Endothelial cell of umbilical vein (primary cell): ENCODE measurements at regions not wholly inside any gene's neighbourhood (a gene's known extent, or its start where the extent isn't known, plus 50 kb on each side); places are given as distances from the start of the nearest gene placed in this dataset.

ENCODE experiments used
- BruUV-seq: library from RNA; stranded (reverse); fragments of 400-500 nt; replicated peaks from 2 replicates; lab custom pipeline; 2021; lab: Mats Ljungman, UMichigan
- CTCF ChIA-PET: fragments of 300-600, 350-600 bp; sonication (Branson Sonifier 250); formaldehyde crosslinking; loops from one replicate; lab custom pipeline; 2021; ENCODE audit warnings: antibody characterized with exemption, inconsistent platforms; lab: Charles Lee
- POLR2A ChIA-PET: fragments of 300-600, 350-600 bp; sonication (Branson Sonifier 250); formaldehyde crosslinking; loops from one replicate; lab custom pipeline; 2021; ENCODE audit warnings: antibody characterized with exemption, inconsistent platforms; lab: Charles Lee
- DNase-seq: peaks from one replicate; pipeline ENCODE4 v3.0.0-alpha.2; 2011; ENCODE audit warnings: low read depth, low spot score
- FAIRE-seq: peaks from 2 replicates; lab custom pipeline; 2011; peaks lifted over from hg19 to GRCh38; lab: Jason Lieb, UNC
- H2AFZ ChIP-seq: 2 replicates; pipeline ENCODE4 v1.6.0; 2012; ENCODE audit warnings: low read depth, low read length, control low read depth, inconsistent platforms
- H3K27ac ChIP-seq: 2 replicates; pipeline ENCODE4 v1.5.1; 2011; ENCODE audit warnings: low read depth, mild to moderate bottlenecking, control low read depth, low read length, moderate library complexity; ENCODE audit not compliant: insufficient read depth
- H3K27me3 ChIP-seq, 2 experiments: 2 replicates each; pipeline versions ENCODE4 v1.6.0 to v1.6.1; 2011; ENCODE audit warnings: low read length in 2 of 2, mixed read lengths in 1 of 2; ENCODE audit not compliant: control insufficient read depth in 2 of 2, insufficient read depth in 2 of 2
- H3K36me3 ChIP-seq, 2 experiments: 2 replicates in 1 of 2; 3 replicates in 1 of 2; pipeline ENCODE4 v1.5.1; 2011; ENCODE audit warnings: low read length in 2 of 2, mild to moderate bottlenecking in 1 of 2, moderate library complexity in 1 of 2; ENCODE audit not compliant: control insufficient read depth in 2 of 2, insufficient read depth in 2 of 2; ENCODE audit errors: extremely low read depth in 1 of 2
- H3K4me1 ChIP-seq: 3 replicates; pipeline ENCODE4 v1.5.1; 2011; ENCODE audit warnings: mild to moderate bottlenecking, low read length; ENCODE audit not compliant: control insufficient read depth, insufficient read depth; ENCODE audit errors: extremely low read depth
- H3K4me2 ChIP-seq: 2 replicates; pipeline ENCODE4 v1.6.1; 2011; ENCODE audit warnings: low read length, control low read depth, mixed read lengths; ENCODE audit not compliant: insufficient read depth
- H3K4me3 ChIP-seq, 3 experiments: fragments of 200-600 bp in 1 of 3; sonication (generic), shearing (Covaris generic) in 1 of 3; replicated peaks in 1 of 3; 2 replicates each; pipeline ENCODE4 v1.5.1; 2011 to 2016; ENCODE audit warnings: control low read depth in 3 of 3, low read length in 3 of 3, mild to moderate bottlenecking in 2 of 3, inconsistent platforms in 1 of 3, low read depth in 1 of 3, moderate library complexity in 1 of 3; ENCODE audit not compliant: insufficient read depth in 1 of 3
- H3K79me2 ChIP-seq: 2 replicates; pipeline ENCODE4 v1.6.0; 2012; ENCODE audit warnings: low read length, inconsistent platforms; ENCODE audit not compliant: control insufficient read depth, insufficient read depth
- H3K9ac ChIP-seq: replicated peaks from 2 replicates; pipeline ENCODE3; 2011; ENCODE audit warnings: low read length, control low read depth; ENCODE audit not compliant: insufficient read depth; ENCODE audit errors: extremely low read depth
- H3K9me1 ChIP-seq: replicated peaks from 3 replicates; pipeline ENCODE4 v1.6.0; 2011; ENCODE audit warnings: mild to moderate bottlenecking, low read length; ENCODE audit not compliant: control insufficient read depth, insufficient read depth; ENCODE audit errors: extremely low read depth
- H3K9me3 ChIP-seq: replicated peaks from 2 replicates; pipeline ENCODE4 v1.5.1; 2012; ENCODE audit warnings: low read length, inconsistent platforms; ENCODE audit not compliant: control insufficient read depth, insufficient read depth
- H4K20me1 ChIP-seq: replicated peaks from 2 replicates; pipeline ENCODE3; 2011; ENCODE audit warnings: mild to moderate bottlenecking, low read length; ENCODE audit not compliant: control insufficient read depth, insufficient read depth; ENCODE audit errors: extremely low read depth
- EZH2 ChIP-seq: IDR thresholded peaks from 2 replicates; pipeline ENCODE4 v1.6.1; 2012; ENCODE audit warnings: borderline replicate concordance, low read depth, mild to moderate bottlenecking, moderate library complexity, low read length, inconsistent platforms; ENCODE audit not compliant: severe bottlenecking
- FOS ChIP-seq: IDR thresholded peaks from 2 replicates; pipeline ENCODE4 v1.6.1; 2011; ENCODE audit warnings: mild to moderate bottlenecking, low read length, moderate library complexity, borderline replicate concordance; ENCODE audit not compliant: insufficient read depth
- GATA2 ChIP-seq: IDR thresholded peaks from 2 replicates; pipeline ENCODE4 v1.7.0; 2011; ENCODE audit warnings: low read depth, mild to moderate bottlenecking, moderate library complexity, mixed read lengths, low read length; ENCODE audit not compliant: insufficient read length, insufficient read depth
- JUN ChIP-seq: IDR thresholded peaks from 2 replicates; pipeline ENCODE4 v1.6.1; 2011; ENCODE audit warnings: borderline replicate concordance, low read depth; ENCODE audit not compliant: insufficient read length, insufficient read depth
- MAX ChIP-seq: IDR thresholded peaks from 2 replicates; pipeline ENCODE4 v1.6.1; 2011; ENCODE audit not compliant: insufficient read depth, insufficient read length
- MYC ChIP-seq: IDR thresholded peaks from one replicate; pipeline ENCODE4 v1.6.1; 2011; ENCODE audit warnings: mild to moderate bottlenecking, low read depth, low read length
- POLR2A ChIP-seq: IDR thresholded peaks from 2 replicates; pipeline ENCODE4 v1.6.1; 2012; ENCODE audit warnings: low read depth, mild to moderate bottlenecking, control low read depth, low read length
- POLR2AphosphoS5 ChIP-seq: IDR thresholded peaks from 2 replicates; pipeline ENCODE4 v1.6.1; 2012; ENCODE audit warnings: low read depth, mild to moderate bottlenecking, control low read depth, low read length, moderate library complexity; ENCODE audit not compliant: insufficient read depth
- dilution Hi-C: fragments of 300-500 bp; cut with MboI; formaldehyde crosslinking; loops from one replicate; pipeline ENCODE4 v1.15.0; 2019; ENCODE audit warnings: low sequenced_read_pairs; ENCODE audit not compliant: extremely low pct_ligation_motif_present
- intact Hi-C: fragments of 100-400 bp; cut with micrococcal nuclease; formaldehyde crosslinking; loops from one replicate; pipeline ENCODE4 v1.10.0; 2022
- TF ChIP-seq, protein P1 (sequence below), 2 donors: IDR thresholded peaks; 1 replicate in 1 of 2; 2 replicates in 1 of 2; pipeline ENCODE4 v1.5.1; 2011; ENCODE audit warnings: low read length in 2 of 2, mild to moderate bottlenecking in 2 of 2, moderate library complexity in 2 of 2, control low read depth in 1 of 2, inconsistent platforms in 1 of 2, low read depth in 1 of 2; ENCODE audit not compliant: insufficient read depth in 1 of 2; ENCODE audit errors: extremely low read depth in 1 of 2

GRCh38 chr11:105211806-105212554 is 72.4 kb upstream of the CARD18 start:
- BruUV-seq = no TSS peak
- Histone ChIP-seq H3K4me2 (peak overlapping the region; percentile 33), H3K4me3 (no peak overlapping the region), H3K9me1 (no peaks in the 10 kb centered on the region), H3K9ac (no peak overlapping the region), H4K20me1 (no peaks in the 10 kb centered on the region), H3K27me3 (no peaks in the 10 kb centered on the region), H3K36me3 (no peaks in the 10 kb centered on the region), H2AFZ (no peak overlapping the region), H3K4me1 (peaks cover 7% of the 10 kb centered on the region), H3K79me2 (no peaks in the 10 kb centered on the region), H3K27ac (no peak overlapping the region), H3K9me3 (no peaks in the 10 kb centered on the region)
- TF ChIP-seq MYC = no peak
- no peak for TF ChIP-seq FOS
- no peak for TF ChIP-seq EZH2
- CTCF ChIA-PET = interaction anchor here (0.9 to 2.6 kb wide), 2 partner anchors 15 to 223 kb away, joined by 3 to 7 read pairs; no protein-coding TSS in a partner anchor
- dilution Hi-C loops (no loop called here), intact Hi-C loops (no loop called here)
- POLR2A ChIA-PET = no interaction called here
- DNase-seq = peak; percentile 46
- no peak for FAIRE-seq

DNA sequence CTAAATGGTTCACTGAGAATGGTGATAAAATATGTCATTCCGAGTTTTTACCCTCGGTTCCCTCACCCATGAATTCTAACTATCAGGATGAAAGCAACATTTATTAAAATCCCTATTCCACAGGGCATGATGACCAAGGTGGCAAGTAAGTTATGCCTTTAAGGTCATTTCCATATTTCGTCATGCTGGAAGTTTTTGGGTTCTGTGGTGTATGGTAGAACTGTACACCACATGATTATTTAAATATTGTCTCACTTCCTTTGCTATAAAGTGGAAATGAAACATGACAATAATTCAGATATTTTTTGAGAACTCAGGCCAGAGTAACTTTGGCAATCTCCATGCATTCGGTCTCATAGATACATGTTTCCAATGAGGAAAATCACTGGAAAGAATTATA is 68.5 kb upstream of the CARD18 start:
- Histone ChIP-seq H3K79me2 (no peaks in the 10 kb centered on the region), H3K4me3 (no peak overlapping the region), H3K4me1 (peaks cover 7% of the 10 kb centered on the region), H3K27ac (no peak overlapping the region), H3K4me2 (no peak overlapping the region), H3K27me3 (no peaks in the 10 kb centered on the region), H3K36me3 (no peaks in the 10 kb centered on the region), H3K9me1 (no peaks in the 10 kb centered on the region), H4K20me1 (no peaks in the 10 kb centered on the region), H2AFZ (no peak overlapping the region), H3K9me3 (no peaks in the 10 kb centered on the region), H3K9ac (no peak overlapping the region)
- DNase-seq (no peak), FAIRE-seq (no peak)
- dilution Hi-C loops (no loop called here), intact Hi-C loops (no loop called here)
- no TSS peak for BruUV-seq
- POLR2A ChIA-PET = no interaction called here
- TF ChIP-seq MAX (no peak), FOS (no peak), POLR2AphosphoS5 (no peak), MYC (no peak), JUN (no peak), EZH2 (no peak), POLR2A (no peak), GATA2 (no peak)
- TF ChIP-seq, protein P1, sequence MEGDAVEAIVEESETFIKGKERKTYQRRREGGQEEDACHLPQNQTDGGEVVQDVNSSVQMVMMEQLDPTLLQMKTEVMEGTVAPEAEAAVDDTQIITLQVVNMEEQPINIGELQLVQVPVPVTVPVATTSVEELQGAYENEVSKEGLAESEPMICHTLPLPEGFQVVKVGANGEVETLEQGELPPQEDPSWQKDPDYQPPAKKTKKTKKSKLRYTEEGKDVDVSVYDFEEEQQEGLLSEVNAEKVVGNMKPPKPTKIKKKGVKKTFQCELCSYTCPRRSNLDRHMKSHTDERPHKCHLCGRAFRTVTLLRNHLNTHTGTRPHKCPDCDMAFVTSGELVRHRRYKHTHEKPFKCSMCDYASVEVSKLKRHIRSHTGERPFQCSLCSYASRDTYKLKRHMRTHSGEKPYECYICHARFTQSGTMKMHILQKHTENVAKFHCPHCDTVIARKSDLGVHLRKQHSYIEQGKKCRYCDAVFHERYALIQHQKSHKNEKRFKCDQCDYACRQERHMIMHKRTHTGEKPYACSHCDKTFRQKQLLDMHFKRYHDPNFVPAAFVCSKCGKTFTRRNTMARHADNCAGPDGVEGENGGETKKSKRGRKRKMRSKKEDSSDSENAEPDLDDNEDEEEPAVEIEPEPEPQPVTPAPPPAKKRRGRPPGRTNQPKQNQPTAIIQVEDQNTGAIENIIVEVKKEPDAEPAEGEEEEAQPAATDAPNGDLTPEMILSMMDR (IDR thresholded peaks at IDR 0.05; ENCODE audit: extremely low read depth in 1 of 2, insufficient read depth in 1 of 2, low read depth in 1 of 2, low read length in 2 of 2) = no peak
- CTCF ChIA-PET = no interaction called here
